GM21619 (cell line): ENCODE measurements at regions not wholly inside any gene's neighbourhood (a gene's known extent, or its start where the extent isn't known, plus 50 kb on each side); places are given as distances from the start of the nearest gene placed in this dataset.
"Not testable (repeated sequence)": the region's sequence is repeated elsewhere in the genome, so short reads cannot be mapped to it uniquely, and the experiment has no call there.

ENCODE experiments used
- ATAC-seq: cut with Tn5 transposase; IDR thresholded peaks from one replicate; pipeline ENCODE4 v1.9.1; 2021; ENCODE audit not compliant: unreplicated experiment

DNA sequence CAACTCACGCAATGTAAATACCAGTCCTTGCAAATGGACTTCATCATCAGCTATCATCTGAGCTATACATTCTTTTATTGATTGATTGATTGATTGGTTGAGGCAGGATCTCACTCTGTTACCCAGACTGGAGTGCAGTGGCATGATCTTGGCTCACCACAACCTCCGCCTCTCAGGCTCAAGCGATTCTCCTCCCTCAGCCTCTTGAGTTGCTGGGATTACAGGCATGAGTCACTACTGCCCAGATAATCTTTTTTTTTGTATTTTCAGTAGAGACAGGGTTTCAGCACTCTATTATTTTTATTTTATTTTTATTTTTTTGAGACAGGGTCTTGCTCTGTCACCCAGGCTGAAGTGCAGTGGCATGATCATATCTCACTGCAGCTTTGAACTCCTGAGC, 369.5 kb downstream of the MAT2B start:
- ATAC-seq, result not testable (repeated sequence)

GRCh38 chr5:163877865-163878264, 372.4 kb downstream of the MAT2B start:
- no peak for ATAC-seq

DNA sequence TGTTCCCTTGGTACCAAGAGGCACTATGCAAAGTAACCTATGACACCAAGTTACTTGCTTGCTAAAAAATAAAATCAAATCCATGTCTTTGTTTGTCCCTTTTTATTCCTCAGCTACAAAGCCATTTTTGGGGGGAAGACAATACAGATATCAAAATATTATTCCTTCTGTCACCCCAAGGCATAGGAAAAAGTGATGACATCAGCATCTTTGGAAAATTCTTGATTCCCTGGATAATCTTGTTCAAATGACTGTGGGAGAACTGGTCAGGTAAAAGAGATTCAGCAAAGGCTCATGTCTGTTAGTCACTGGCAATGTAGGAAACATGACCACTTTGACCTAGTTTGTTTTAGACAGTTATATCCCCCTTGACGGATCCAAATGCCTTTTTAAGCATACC, 373.1 kb downstream of the MAT2B start:
- ATAC-seq, result no peak

DNA sequence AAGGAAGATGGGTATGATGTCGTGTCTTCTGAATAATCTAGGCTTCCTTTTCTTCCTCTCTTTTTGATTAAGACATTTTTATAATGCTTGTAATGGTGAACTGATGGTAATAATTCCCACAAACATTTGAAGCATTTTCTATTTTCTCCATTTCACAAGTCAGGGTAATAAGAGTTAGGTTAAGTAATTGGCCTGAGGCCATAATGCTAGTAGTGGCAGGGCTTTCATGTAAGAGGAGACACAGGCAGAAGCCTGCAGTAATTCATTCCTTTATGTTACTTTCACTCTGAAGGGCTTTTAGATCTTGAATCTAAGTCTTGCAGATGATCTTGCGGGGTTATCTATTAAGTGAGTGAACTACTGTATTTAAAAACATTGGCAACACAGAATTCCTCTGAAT, 374.9 kb downstream of the MAT2B start:
- no peak for ATAC-seq

DNA sequence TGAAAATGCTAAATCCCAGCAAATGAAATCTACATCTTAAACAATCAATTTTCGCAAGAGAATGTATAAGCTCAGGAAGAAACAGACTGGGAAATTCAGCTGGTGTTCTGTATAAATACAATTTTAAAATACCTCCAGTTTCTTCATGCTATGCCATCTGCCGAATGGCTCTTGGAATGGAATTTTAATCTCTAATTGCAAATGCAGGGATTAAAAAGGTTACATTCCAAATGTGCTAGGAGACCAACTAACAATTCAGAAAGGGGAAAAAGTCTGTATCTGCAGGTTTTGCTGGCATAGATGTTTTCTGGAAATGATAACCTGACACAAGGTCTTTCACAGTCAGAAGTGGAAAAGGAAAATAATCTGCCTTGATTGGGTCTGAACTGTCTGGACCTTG, 379.7 kb downstream of the MAT2B start:
- ATAC-seq, result no peak

DNA sequence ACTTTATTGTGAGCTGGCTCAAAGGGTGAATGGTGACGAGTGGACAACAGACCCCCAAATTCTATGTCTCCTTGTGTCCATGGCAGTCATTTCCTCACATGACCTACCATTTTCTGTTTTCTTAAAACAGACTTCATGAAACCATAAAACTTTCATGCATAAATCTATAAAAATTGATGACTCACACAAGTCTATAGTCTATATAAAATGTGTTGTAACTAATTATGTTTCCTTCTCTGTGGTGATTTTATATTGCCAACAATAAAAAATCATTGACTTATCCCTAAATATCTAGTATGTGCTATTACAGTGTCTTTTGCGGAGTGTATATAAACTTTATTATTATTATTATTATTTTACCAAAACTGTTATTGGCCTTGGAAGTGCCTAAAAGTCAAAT, 382.4 kb downstream of the MAT2B start:
- ATAC-seq, result no peak

- no peak for ATAC-seq
Observed at GRCh38 chr5:163888366-163888765, 382.9 kb downstream of the MAT2B start.

DNA sequence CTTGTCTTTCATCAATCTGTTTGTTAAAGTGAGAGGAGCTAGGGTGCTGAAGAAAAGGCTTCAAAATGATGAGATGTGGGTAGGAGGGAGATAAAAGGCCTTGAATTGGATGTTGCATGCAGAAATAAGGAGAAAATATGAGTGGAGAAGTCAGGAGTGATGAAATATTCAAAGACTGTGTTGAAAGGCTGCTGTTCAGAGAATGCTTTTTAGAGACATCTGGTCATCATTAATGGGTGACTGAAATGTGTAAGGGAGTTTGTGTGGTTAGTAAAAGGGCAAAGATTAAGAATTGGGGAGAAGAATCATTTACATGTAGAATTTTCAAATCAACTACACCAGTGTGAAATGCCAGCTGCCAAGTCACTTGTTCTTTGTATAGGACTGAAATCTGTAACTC, 383.9 kb downstream of the MAT2B start:
- no peak for ATAC-seq

DNA sequence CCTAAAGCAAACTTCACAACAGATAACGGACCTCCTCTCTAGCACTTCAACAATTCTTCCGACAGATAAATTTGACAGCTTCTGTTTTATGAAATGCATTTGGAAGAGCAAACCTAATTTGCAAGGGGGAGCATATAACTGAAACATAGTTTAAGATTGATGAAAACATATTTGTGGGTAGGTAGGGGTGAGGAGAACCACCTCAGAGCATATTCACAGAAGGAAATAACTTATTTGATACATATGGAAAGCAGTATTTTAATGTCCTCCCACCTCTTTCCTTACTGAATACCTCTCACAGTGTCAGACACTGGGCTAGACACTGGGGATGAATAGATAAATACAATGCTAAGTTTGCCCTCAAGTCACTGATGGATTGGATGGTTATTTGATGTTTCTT, 384.8 kb downstream of the MAT2B start:
- ATAC-seq, result no peak

GRCh38 chr5:163893281-163893680, 387.9 kb downstream of the MAT2B start:
- no peak for ATAC-seq

DNA sequence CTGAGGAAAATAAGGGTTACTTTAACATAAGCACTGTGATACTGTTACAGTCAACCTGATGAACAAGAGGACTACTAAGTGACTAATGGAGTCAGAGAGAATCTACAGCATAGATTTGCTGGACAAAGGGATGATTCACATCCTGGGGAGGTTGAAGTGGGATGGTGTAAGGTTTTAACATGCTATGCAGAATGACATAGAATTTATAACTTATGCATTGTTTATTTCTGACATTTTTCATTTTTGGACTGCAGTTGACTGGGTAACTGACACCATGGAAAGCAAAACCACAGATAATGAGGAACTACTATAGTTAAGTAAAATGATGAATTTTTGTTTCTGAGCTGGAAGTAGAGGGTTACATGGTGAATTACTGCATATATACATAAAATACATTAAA, 389.2 kb downstream of the MAT2B start:
- ATAC-seq, result no peak

DNA sequence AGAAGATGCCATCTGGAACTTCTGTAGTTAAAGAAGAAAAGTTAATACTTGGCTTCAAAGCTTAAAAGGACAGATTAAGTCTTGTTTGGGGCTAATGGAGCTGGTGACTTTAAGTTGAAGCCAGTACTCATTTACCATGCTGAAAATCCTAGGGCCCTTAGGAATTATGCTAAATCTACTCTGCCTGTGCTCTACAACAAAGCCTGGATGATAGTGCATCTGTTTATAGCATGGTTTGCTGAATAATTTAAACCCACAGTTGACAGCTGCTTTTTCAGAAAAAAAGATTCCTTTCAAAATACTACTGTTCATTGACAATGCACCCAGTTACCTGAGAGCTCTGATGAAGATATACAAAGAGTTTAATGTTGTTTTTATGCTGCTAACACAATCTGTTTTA, 393.5 kb downstream of the MAT2B start:
- no peak for ATAC-seq

DNA sequence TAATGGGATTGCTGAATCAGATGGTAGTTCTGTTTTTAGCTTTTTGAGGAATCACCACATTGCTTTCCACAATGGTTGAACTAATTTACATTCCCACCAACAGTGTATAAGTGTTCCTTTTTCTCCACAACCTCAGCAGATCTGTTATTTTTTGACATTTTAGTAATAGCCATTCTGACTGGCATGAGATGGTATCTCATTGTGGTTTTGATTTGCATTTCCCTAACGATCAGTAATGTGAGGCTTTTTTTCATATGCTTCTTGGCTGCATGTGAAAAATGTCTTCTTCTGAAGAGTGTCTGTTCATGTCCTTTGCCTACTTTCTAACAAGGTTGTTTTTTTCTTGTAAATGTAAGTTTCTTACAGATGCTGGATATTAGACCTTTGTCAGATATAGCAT, 402.4 kb downstream of the MAT2B start:
- ATAC-seq, result not testable (repeated sequence)

GRCh38 chr5:163908253-163908652, 402.8 kb downstream of the MAT2B start:
- ATAC-seq, result no peak

- ATAC-seq, result no peak
Observed at GRCh38 chr5:163910226-163910625, 404.8 kb downstream of the MAT2B start.

GRCh38 chr5:163912046-163912445, 406.6 kb downstream of the MAT2B start:
- no peak for ATAC-seq

DNA sequence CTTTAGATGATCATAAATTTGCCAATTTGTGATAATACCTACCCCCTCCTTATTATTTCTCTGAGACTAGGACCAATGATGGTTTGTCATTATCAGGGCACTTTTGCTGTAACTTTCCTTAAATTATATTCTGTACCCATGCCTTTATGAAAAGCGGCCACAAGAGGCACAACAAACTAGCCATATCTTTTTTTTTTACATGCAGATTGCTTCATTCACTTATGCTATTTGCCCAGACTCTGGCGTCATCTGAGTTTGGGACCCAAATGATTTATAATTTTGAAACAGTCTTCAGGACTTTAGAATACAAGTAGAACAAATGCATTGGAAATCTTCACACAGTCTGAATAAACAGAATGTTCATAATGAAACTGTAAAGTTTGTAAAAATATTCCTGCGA, 408.1 kb downstream of the MAT2B start:
- no peak for ATAC-seq

GRCh38 chr5:163914910-163915309, 409.5 kb downstream of the MAT2B start:
- ATAC-seq, result peak; percentile 33

- ATAC-seq, result peak; percentile 70
Observed at GRCh38 chr5:163915481-163915961, 410.1 kb downstream of the MAT2B start.

GRCh38 chr5:163916376-163916775, 411.0 kb downstream of the MAT2B start:
- ATAC-seq, result peak; percentile 87

DNA sequence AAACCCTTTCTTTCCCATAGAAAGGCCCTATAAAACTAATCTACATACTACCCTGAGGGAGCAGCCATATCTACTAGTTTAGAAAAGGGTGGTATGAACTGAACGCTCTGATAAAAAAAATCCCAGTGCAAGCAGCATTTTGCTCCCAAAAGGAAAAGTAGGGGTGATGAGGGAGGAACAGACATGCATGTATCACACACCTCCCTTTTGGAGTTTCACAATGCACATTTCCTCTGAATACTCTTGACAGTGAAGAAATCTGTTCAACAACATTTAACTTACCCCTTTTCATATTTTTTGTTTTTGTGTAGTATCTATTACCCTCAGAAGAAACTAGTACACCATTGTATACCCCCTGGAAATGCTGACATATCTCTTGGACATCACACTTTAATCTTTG, 411.4 kb downstream of the MAT2B start:
- no peak for ATAC-seq

GRCh38 chr5:163917747-163918146, 412.3 kb downstream of the MAT2B start:
- ATAC-seq, result no peak

GRCh38 chr5:163934990-163935389, 429.6 kb downstream of the MAT2B start:
- ATAC-seq, result not testable (repeated sequence)

- ATAC-seq, result no peak
Observed at GRCh38 chr5:163938595-163938994, 433.2 kb downstream of the MAT2B start.
